Sigmoid colon (tissue), 4 donors: ENCODE measurements at regions not wholly inside any gene's neighbourhood (a gene's known extent, or its start where the extent isn't known, plus 50 kb on each side); places are given as distances from the start of the nearest gene placed in this dataset.

Experiments used
- CTCF ChIP-seq, 4 experiments: fragments of 450-650 bp in 3 of 4; fragments of 200-600 bp in 1 of 4; IDR thresholded peaks; one replicate each; pipeline ENCODE4 v1.5.1; 2016 to 2019; ENCODE audit warnings: antibody characterized with exemption in 4 of 4, mild to moderate bottlenecking in 3 of 4, moderate library complexity in 2 of 4
- EP300 ChIP-seq, 4 donors: sonication (generic); formaldehyde crosslinking; IDR thresholded peaks; one replicate each; pipeline ENCODE4 v1.6.1; 2017; ENCODE audit warnings: antibody characterized with exemption in 4 of 4
- POLR2A ChIP-seq, 2 donors: fragments of 450-650 bp; IDR thresholded peaks; one replicate each; pipeline ENCODE4 v1.6.1; 2016; ENCODE audit warnings: antibody characterized with exemption in 2 of 2, mild to moderate bottlenecking in 2 of 2, moderate library complexity in 2 of 2
- POLR2AphosphoS5 ChIP-seq, 4 donors: sonication (generic); formaldehyde crosslinking; IDR thresholded peaks; one replicate each; pipeline ENCODE4 v1.6.1; 2017; ENCODE audit warnings: antibody characterized with exemption in 4 of 4

- TF ChIP-seq CTCF (IDR thresholded peaks at IDR 0.05) (no peak), POLR2A (IDR thresholded peaks at IDR 0.05) (no peak), EP300 (IDR thresholded peaks at IDR 0.05) (no peak), POLR2AphosphoS5 (IDR thresholded peaks at IDR 0.05) (no peak)
Observed at GRCh38 chrX:127138218-127138617, 318.7 kb downstream of the PRR32 start.
